Heart left ventricle (tissue), 16 donors: ENCODE measurements at regions not wholly inside any gene's neighbourhood (a gene's known extent, or its start where the extent isn't known, plus 50 kb on each side); places are given as distances from the start of the nearest gene placed in this dataset.

Experiments
- ATAC-seq, 4 donors: fragments of 200-7000 bp; cut with Tn5 transposase; one replicate each; pipeline ENCODE4 v1.9.1; 2020 to 2022; ENCODE audit warnings: moderate library complexity in 4 of 4, mild to moderate bottlenecking in 3 of 4, moderate number of reproducible peaks in 1 of 4
- DNase-seq, 5 donors: peaks; one replicate each; pipeline ENCODE4 v3.0.0-alpha.2; 2020
- H3K27ac ChIP-seq, 12 donors: fragments of 200-600 bp; sonication (generic) in 4 of 12; one replicate each; pipeline versions ENCODE4 v1.5.0 to v1.8.0; 2016 to 2022; ENCODE audit warnings: mild to moderate bottlenecking in 2 of 12
- H3K27me3 ChIP-seq, 9 donors: fragments of 200-600 bp; sonication (generic) in 2 of 9; one replicate each; pipeline versions ENCODE4 v1.5.1 to v1.8.0; 2016 to 2022; ENCODE audit warnings: mild to moderate bottlenecking in 3 of 9
- H3K36me3 ChIP-seq, 9 donors: fragments of 200-600 bp; sonication (generic) in 2 of 9; one replicate each; pipeline versions ENCODE4 v1.5.0 to v1.8.0; 2018 to 2022; ENCODE audit warnings: mild to moderate bottlenecking in 2 of 9
- H3K4me1 ChIP-seq, 12 donors: fragments of 200-600 bp; sonication (generic) in 4 of 12; one replicate each; pipeline versions ENCODE4 v1.5.0 to v1.8.0; 2016 to 2022; ENCODE audit warnings: mild to moderate bottlenecking in 3 of 12
- H3K4me3 ChIP-seq, 12 donors: fragments of 200-600 bp; sonication (generic) in 4 of 12; one replicate each; pipeline versions ENCODE4 v1.5.0 to v1.8.0; 2017 to 2022; ENCODE audit warnings: mild to moderate bottlenecking in 9 of 12, moderate library complexity in 4 of 12
- H3K9me3 ChIP-seq, 12 donors: fragments of 200-600 bp; sonication (generic) in 4 of 12; one replicate each; pipeline versions ENCODE4 v1.5.0 to v1.8.0; 2016 to 2022; ENCODE audit warnings: mild to moderate bottlenecking in 1 of 12
- CTCF ChIP-seq, 12 donors: fragments of 200-600 bp; sonication (generic) in 4 of 12; IDR thresholded peaks; one replicate each; pipeline versions ENCODE4 v1.5.0 to v1.8.0; 2018 to 2022; ENCODE audit warnings: antibody characterized with exemption in 12 of 12, mild to moderate bottlenecking in 5 of 12
- POLR2A ChIP-seq, 2 donors: fragments of 450-650 bp; IDR thresholded peaks; one replicate each; pipeline ENCODE4 v1.6.1; 2017; ENCODE audit warnings: antibody characterized with exemption in 2 of 2, mild to moderate bottlenecking in 2 of 2, moderate library complexity in 2 of 2
- WGBS, 4 donors: extraction: QIAGEN DNeasy Blood & Tissue Kit in 2 of 4; methylation state at CpG; one replicate each; pipeline versions ENCODE4 v1.1.5 to v1.1.7; 2013 to 2018; 5-methylcytosine and 5-hydroxymethylcytosine counted together
- intact Hi-C, 10 donors: fragments of 100-400 bp; cut with DNase I; formaldehyde crosslinking; loops; one replicate each; pipeline versions ENCODE4 v1.11.1 to v1.14.2; 2022
- donor health status: ischemic (EF 13 %, LVEDD 7.1; RV severe dilation, severe dysfunction).
- donor health status: healthy with polysubstance abuse.
- donor health status: DM: no; HTN: yes; CAD: no.
- donor health status: DM: no; HTN: no; CAD: no.
- donor health status: ischemic (EF 25% LVEDD 6.9; RV normal size, moderate dysfunction).
- donor health status: ischemic (EF 25% LVEDD 5.7; RV mildly dilated, moderate dysfunction).
- donor health status: healthy.
- donor health status: DM: yes; HTN: yes; CAD: no.
- donor health status: ischemic (EF 35%, LVEDD 5.7; RV mildly dilated, moderate dysfunction).
- donor health status: nonischemic (EF 11% LVEDD 7.7; RV severe dilation, severe dysfunction).
- donor health status: DM: yes; HTN: yes; CAD: no.
- donor health status: PGD.
- donor health status: ischemic (EF 29% LVEDD 5.4; RV normal size, mild dysfunction).
- donor health status: nonischemic (EF 23%, LVEDD 6.1; RV moderate dilation, normal function).

- intact Hi-C loops: no loop called here
Measured at GRCh38 chr6:128713461-128713860, 169.5 kb upstream of the LAMA2 start.

GRCh38 chr6:128712898-128713297, 170.0 kb upstream of the LAMA2 start:
- H3K27ac ChIP-seq: no peak overlapping the region
- no peaks in the 10 kb centered on the region for H3K36me3 ChIP-seq
- ATAC-seq (no peak), DNase-seq (no peak)
- H3K9me3 ChIP-seq: peaks cover 0 to 3% (median 0%) of the 10 kb centered on the region in 12 donors
- WGBS, 4 donors: 17 to 23% (median 21%) methylated on average over 1 of the region's 1 CpG
- H3K4me3 ChIP-seq: no peak overlapping the region
- peaks cover 0 to 6% (median 0%) of the 10 kb centered on the region in 12 donors for H3K4me1 ChIP-seq
- TF ChIP-seq POLR2A (IDR thresholded peaks at IDR 0.05) (no peak), CTCF (IDR thresholded peaks at IDR 0.05) (no peak)
- intact Hi-C loops: no loop called here
- H3K27me3 ChIP-seq: no peaks in the 10 kb centered on the region

More at GRCh38 chr6:128713461-128713860, 169.5 kb upstream of the LAMA2 start:
- H3K9me3 ChIP-seq: peaks cover 0 to 3% (median 0%) of the 10 kb centered on the region in 12 donors
- DNase-seq (no peak), ATAC-seq (no peak)
- no peak for TF ChIP-seq CTCF (IDR thresholded peaks at IDR 0.05)
- no peak for TF ChIP-seq POLR2A (IDR thresholded peaks at IDR 0.05)
- 83 to 89% (median 86%) methylated on average over 2 of the region's 2 CpGs for WGBS, 4 donors
- no peak overlapping the region for H3K4me3 ChIP-seq
- H3K4me1 ChIP-seq: peaks cover 0 to 6% (median 0%) of the 10 kb centered on the region in 12 donors
- no peaks in the 10 kb centered on the region for H3K27me3 ChIP-seq
- no peaks in the 10 kb centered on the region for H3K36me3 ChIP-seq
- H3K27ac ChIP-seq: no peak overlapping the region

- WGBS, 4 donors: 85 to 90% (median 89%) methylated on average over 3 of the region's 3 CpGs
- no peaks in the 10 kb centered on the region for H3K36me3 ChIP-seq
- intact Hi-C loops: no loop called here
- H3K27ac ChIP-seq: no peak overlapping the region
- ATAC-seq (no peak), DNase-seq (no peak)
- TF ChIP-seq CTCF (IDR thresholded peaks at IDR 0.05) (no peak), POLR2A (IDR thresholded peaks at IDR 0.05) (no peak)
- peaks cover 0 to 3% (median 0%) of the 10 kb centered on the region in 12 donors for H3K9me3 ChIP-seq
- H3K4me1 ChIP-seq: peaks cover 0 to 6% (median 0%) of the 10 kb centered on the region in 12 donors
- no peak overlapping the region for H3K4me3 ChIP-seq
- H3K27me3 ChIP-seq: no peaks in the 10 kb centered on the region
Measured at GRCh38 chr6:128711149-128711548, 171.8 kb upstream of the LAMA2 start.

- WGBS, 4 donors: 63 to 84% (median 78%) methylated on average over 2 of the region's 2 CpGs
- Histone ChIP-seq H3K9me3 (peaks cover 0 to 3% (median 0%) of the 10 kb centered on the region in 12 donors), H3K4me3 (no peak overlapping the region), H3K27me3 (no peaks in the 10 kb centered on the region), H3K4me1 (peaks cover 0 to 6% (median 0%) of the 10 kb centered on the region in 12 donors), H3K36me3 (no peaks in the 10 kb centered on the region), H3K27ac (no peak overlapping the region)
- DNase-seq (no peak), ATAC-seq (no peak)
- TF ChIP-seq CTCF (IDR thresholded peaks at IDR 0.05) (no peak), POLR2A (IDR thresholded peaks at IDR 0.05) (no peak)
- intact Hi-C loops: no loop called here
Measured at GRCh38 chr6:128710315-128710714, 172.6 kb upstream of the LAMA2 start.
